ENCODE measurements at regions not wholly inside any gene's neighbourhood (a gene's known extent, or its start where the extent isn't known, plus 50 kb on each side); places are given as distances from the start of the nearest gene placed in this dataset.

DNA sequence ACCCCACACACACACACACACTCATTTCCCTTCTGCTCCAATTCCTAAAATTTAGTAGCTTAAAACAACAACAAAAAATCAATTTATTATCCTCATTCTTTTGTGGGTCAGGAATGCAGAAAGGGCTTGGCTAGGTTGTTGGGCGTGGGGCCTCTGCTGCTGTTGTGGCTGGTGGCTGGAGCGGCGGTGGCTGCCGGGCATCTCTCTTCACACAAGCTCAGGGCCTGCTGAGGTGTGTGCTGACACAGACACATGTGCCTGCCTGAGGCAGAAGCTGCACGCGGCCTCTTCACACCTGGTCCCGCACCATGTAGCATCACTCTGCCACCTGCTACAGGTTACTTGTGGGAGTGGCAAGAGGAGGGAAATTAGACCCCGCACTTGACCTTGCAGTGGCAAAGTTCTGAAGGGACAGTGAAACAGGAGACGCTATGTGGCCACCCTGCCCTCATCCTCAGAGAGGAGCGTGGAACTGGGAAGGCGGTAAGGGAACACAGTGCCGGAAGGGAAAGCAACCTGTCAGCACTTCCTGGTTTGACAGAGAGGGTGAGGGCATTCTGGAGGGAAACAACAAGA lies 64.0 kb upstream of the PRR20G start:
- Histone ChIP-seq H3K36me3 (ENCODE audit: control insufficient read depth, insufficient read depth, low read length) (no peaks in the 10 kb centered on the region), H3K9ac (ENCODE audit: low read length) (no peak overlapping the region), H3K9me3 (ENCODE audit: control insufficient read depth, insufficient read depth, low read depth, low read length) (peaks cover 20% of the 10 kb centered on the region), H3K4me1 (ENCODE audit: control insufficient read depth, insufficient read depth, low read length) (no peaks in the 10 kb centered on the region), H3K27ac (ENCODE audit: low read depth, low read length) (no peak overlapping the region), H3K27me3 (ENCODE audit: control insufficient read depth, insufficient read depth, low read length) (no peaks in the 10 kb centered on the region), H3K4me3 (ENCODE audit: low read depth, low read length) (no peak overlapping the region)

DNA sequence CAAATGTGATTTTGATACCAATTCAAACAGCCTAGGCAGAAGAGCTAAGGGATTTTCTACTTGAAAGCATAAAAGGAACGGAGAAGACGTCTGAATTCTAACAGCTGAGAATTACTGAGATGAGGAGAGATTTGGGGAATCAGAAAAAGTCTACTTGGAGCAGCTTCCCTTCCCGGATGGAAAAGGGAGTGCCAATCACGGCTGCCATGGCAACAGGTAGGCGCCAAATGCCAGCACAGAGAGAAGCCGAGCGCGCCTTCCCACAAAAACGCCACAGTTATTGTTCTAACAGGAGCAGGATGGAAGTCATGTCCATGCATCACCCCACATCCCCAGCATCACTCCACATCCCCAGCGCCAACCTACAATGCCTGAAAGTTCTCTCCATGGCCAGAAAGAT lies 63.5 kb upstream of the PRR20G start:
- H3K9ac ChIP-seq (ENCODE audit: low read length) = no peak overlapping the region
- H3K27me3 ChIP-seq (ENCODE audit: control insufficient read depth, insufficient read depth, low read length) = no peaks in the 10 kb centered on the region
- no peaks in the 10 kb centered on the region for H3K36me3 ChIP-seq (ENCODE audit: control insufficient read depth, insufficient read depth, low read length)
- H3K4me3 ChIP-seq (ENCODE audit: low read depth, low read length) = no peak overlapping the region
- peaks cover 15% of the 10 kb centered on the region for H3K9me3 ChIP-seq (ENCODE audit: control insufficient read depth, insufficient read depth, low read depth, low read length)
- H3K4me1 ChIP-seq (ENCODE audit: control insufficient read depth, insufficient read depth, low read length) = no peaks in the 10 kb centered on the region
- H3K27ac ChIP-seq (ENCODE audit: low read depth, low read length) = no peak overlapping the region

DNA sequence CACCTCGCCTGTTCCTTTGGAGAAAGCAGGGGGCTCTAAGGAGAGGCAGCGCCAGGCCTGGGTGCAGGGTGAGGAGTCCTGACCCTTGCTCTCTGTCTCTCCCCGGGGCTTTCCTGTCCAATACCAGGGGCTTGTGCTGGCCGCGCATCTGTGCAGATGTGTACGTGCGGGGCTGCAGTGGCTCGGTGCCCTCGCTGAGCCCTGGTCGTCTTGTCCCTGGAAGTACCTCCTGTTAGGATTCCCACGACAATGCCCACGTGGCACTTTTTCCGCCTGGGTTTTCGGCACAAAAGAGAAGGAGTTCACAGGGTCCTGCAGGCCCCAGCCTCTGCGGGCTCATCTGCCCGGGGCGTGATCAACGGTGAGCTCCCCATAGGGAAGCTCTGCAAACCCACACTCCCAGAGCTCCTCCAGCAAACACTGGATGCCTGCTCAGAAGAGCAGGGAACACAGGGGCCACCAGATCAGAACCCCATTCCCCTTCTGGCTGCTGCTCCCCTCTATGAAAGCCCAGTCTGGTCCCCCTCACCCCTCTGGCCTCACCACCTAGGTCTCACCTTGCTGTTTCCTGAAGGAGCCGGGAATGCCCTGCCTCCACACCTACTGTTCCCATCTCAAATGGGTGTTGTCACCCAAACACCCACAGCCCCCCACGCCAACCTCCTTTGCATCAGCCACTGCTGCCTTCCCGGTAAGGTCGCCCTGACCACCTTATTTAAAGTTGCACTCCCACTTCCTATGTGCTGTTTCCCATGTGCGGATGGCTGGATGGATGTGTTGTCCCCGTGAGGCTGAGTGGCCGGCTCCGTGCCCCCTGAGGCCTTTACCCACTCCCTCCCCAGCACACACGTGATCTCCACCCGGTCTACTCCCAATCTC lies 62.6 kb upstream of the PRR20G start:
- Histone ChIP-seq H3K36me3 (ENCODE audit: control insufficient read depth, insufficient read depth, low read length) (no peaks in the 10 kb centered on the region), H3K4me1 (ENCODE audit: control insufficient read depth, insufficient read depth, low read length) (no peaks in the 10 kb centered on the region), H3K27me3 (ENCODE audit: control insufficient read depth, insufficient read depth, low read length) (no peaks in the 10 kb centered on the region), H3K9me3 (ENCODE audit: control insufficient read depth, insufficient read depth, low read depth, low read length) (peaks cover 6% of the 10 kb centered on the region), H3K27ac (ENCODE audit: low read depth, low read length) (no peak overlapping the region), H3K9ac (ENCODE audit: low read length) (no peak overlapping the region), H3K4me3 (ENCODE audit: low read depth, low read length) (no peak overlapping the region)

DNA sequence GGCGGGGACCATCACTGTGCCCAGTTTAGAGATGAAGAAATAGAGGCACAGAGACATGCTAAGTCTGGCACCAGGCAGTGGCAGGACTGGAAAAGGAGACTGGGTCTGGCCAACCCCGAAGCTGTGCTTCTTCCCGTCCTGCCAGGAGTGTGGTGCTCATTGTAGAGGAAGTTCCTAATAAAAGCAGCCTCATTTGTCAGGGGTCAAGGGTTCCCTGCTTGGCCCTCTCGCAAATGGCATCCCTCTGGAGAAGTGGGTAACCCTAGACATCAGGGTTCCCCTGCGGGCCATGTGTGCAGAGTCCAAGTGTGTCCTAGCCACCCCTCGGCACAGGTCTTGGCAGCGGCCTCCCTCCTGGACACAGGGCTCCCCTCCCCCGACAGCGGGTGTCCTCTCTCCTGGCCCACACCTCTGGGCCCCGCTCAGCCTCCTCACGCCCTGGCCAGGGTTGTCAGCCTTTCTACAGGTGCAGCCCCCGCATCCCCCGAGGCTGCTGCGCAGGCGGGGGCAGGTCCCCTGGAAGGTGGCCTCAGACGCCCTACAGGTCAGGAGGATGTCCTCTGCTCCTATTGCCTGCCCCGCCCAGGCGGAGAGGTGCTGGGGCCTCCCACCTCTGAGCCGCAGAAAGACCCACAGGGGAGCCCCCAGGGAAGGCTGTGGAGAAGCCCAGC lies 61.8 kb upstream of the PRR20G start:
- Histone ChIP-seq H3K27ac (ENCODE audit: low read depth, low read length) (no peak overlapping the region), H3K4me3 (ENCODE audit: low read depth, low read length) (no peak overlapping the region), H3K9me3 (ENCODE audit: control insufficient read depth, insufficient read depth, low read depth, low read length) (no peaks in the 10 kb centered on the region), H3K9ac (ENCODE audit: low read length) (no peak overlapping the region), H3K36me3 (ENCODE audit: control insufficient read depth, insufficient read depth, low read length) (no peaks in the 10 kb centered on the region), H3K4me1 (ENCODE audit: control insufficient read depth, insufficient read depth, low read length) (no peaks in the 10 kb centered on the region), H3K27me3 (ENCODE audit: control insufficient read depth, insufficient read depth, low read length) (no peaks in the 10 kb centered on the region)

DNA sequence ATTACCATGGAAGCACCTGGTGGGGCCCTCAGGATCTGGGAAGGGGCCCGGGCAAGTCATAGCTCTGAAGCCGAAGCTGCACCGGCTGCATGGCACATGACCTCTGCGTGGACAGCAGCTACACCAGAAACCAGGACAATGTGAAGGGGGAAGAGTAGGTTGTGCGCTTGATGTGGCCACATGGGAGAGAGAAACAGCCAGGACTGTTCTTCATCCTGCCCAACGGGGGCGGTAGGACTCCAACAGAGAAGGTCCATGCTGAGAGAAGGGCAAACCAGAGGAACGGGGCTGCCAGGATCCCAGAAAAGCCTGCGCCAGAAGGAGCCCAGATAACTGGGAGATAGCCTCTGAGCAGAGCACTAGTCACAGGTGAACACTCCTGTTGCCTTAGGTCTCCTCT lies 54.9 kb upstream of the PRR20G start:
- Histone ChIP-seq H3K27ac (ENCODE audit: low read depth, low read length) (no peak overlapping the region), H3K9me3 (ENCODE audit: control insufficient read depth, insufficient read depth, low read depth, low read length) (no peaks in the 10 kb centered on the region), H3K36me3 (ENCODE audit: control insufficient read depth, insufficient read depth, low read length) (no peaks in the 10 kb centered on the region), H3K27me3 (ENCODE audit: control insufficient read depth, insufficient read depth, low read length) (peaks cover 35% of the 10 kb centered on the region), H3K9ac (ENCODE audit: low read length) (no peak overlapping the region), H3K4me1 (ENCODE audit: control insufficient read depth, insufficient read depth, low read length) (no peaks in the 10 kb centered on the region), H3K4me3 (ENCODE audit: low read depth, low read length) (no peak overlapping the region)

DNA sequence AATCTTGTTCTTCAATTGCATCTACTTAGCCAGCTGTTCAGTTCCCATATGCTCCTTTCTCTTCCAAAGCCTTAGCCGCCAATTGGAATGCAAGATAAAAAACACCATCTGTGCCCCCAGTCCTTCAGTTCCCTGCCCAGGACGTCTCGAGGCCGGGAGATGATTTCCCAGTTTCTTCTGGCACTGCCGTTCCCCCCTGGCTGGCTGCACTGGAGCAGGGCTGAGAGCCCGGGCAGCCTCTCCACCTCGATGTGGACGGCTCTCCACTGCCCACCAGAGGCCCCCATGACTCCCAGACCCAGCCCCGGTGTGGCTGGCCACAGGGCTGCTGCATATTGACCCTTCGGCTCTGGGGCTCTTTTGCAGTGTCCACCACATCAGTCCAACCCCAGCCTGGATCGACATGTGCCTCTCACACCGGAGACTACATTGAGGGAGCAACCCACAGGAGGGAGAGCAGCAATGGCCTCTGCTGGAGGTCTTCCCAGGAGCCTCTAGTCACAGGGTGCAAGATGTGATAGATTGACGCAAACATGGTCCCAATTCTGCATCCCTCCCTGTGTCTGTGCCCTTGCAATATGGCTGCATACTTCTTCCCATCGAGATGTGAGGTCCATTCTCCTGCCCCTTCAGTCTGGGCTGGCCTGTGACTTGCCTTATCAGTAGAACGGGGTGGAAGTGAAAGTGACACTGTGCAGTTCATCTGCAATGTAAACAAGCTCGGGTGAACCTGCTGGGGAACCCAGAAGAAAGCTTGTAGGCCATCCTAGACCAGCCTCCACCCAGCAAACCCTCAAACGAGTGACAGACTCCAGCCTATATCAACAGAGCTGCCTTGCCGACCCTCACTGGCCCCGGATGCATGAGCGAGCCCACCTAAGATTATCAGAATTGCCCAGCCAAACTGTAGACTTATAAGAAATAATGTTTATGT lies 52.3 kb upstream of the PRR20G start:
- no peaks in the 10 kb centered on the region for H3K36me3 ChIP-seq (ENCODE audit: control insufficient read depth, insufficient read depth, low read length)
- H3K4me1 ChIP-seq (ENCODE audit: control insufficient read depth, insufficient read depth, low read length) = no peaks in the 10 kb centered on the region
- no peak overlapping the region for H3K27ac ChIP-seq (ENCODE audit: low read depth, low read length)
- H3K4me3 ChIP-seq (ENCODE audit: low read depth, low read length) = no peak overlapping the region
- no peak overlapping the region for H3K9ac ChIP-seq (ENCODE audit: low read length)
- peaks cover 55% of the 10 kb centered on the region for H3K27me3 ChIP-seq (ENCODE audit: control insufficient read depth, insufficient read depth, low read length)
- no peaks in the 10 kb centered on the region for H3K9me3 ChIP-seq (ENCODE audit: control insufficient read depth, insufficient read depth, low read depth, low read length)

DNA sequence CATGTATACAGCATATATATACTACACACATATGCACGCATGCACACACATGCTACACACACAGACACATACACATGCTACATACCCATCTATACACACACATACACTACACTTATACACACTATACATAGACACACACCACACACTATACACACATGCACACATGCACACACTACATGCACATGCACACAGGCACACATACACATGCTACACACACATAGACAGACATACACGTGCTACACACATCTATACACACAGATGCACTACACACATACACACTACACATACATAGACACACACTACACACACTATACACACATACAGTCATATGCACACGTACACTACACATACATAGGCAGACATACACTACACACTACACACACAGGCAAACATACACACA lies 51.2 kb upstream of the PRR20G start:
- Histone ChIP-seq H3K9me3 (ENCODE audit: control insufficient read depth, insufficient read depth, low read depth, low read length) (0 out of 2 replicates have a peak, but pooled peaks cover 3% of the 10 kb centered on the region), H3K27me3 (ENCODE audit: control insufficient read depth, insufficient read depth, low read length) (peaks cover 55% of the 10 kb centered on the region), H3K4me1 (ENCODE audit: control insufficient read depth, insufficient read depth, low read length) (no peaks in the 10 kb centered on the region), H3K27ac (ENCODE audit: low read depth, low read length) (no peak overlapping the region), H3K36me3 (ENCODE audit: control insufficient read depth, insufficient read depth, low read length) (no peaks in the 10 kb centered on the region), H3K4me3 (ENCODE audit: low read depth, low read length) (no peak overlapping the region), H3K9ac (ENCODE audit: low read length) (no peak overlapping the region)

DNA sequence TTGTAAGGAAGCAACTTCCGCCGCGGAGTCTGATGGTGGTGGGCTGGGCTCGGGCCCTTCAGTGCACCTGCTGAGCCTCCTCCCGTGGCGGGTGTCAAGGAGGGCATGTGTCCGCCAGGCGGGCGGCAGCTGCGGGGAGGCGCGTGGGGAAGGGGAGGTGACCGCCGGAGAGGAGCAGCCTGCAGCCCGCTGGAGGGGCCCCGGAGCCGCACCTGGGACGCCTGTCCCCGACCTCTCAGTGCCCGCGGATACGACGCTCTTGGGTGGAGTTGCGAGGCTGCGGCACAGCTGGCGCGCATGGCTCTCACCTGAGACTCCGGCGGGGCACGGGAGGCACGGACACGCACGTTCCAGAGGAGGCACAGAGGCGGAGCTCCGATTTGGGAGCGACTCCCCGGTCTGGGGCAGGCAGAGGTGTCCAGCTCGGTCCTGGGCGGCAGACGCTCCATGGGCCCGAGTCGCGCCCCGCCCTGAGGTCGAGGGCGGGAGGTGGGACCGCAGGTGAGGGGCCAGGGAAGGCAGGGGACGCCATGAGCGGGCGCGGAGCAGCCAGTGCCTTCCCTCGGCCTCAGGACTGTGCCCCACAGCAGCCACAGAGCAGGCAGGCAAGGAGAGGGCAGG lies 50.2 kb upstream of the PRR20G start:
- Histone ChIP-seq H3K27me3 (ENCODE audit: control insufficient read depth, insufficient read depth, low read length) (peaks cover 55% of the 10 kb centered on the region), H3K9ac (ENCODE audit: low read length) (no peak overlapping the region), H3K4me1 (ENCODE audit: control insufficient read depth, insufficient read depth, low read length) (no peaks in the 10 kb centered on the region), H3K4me3 (ENCODE audit: low read depth, low read length) (peak overlapping the region; percentile 33; the same call in 1 of the 2 replicates), H3K36me3 (ENCODE audit: control insufficient read depth, insufficient read depth, low read length) (no peaks in the 10 kb centered on the region), H3K9me3 (ENCODE audit: control insufficient read depth, insufficient read depth, low read depth, low read length) (0 out of 2 replicates have a peak, but pooled peaks cover 3% of the 10 kb centered on the region), H3K27ac (ENCODE audit: low read depth, low read length) (no peak overlapping the region)

Data from HUES6 (cell line).